Activated CD8-positive, alpha-beta T cell treated with anti-CD3 and anti-CD28 coated beads for 36 hours (primary cell): ENCODE measurements at regions not wholly inside any gene's neighbourhood (a gene's known extent, or its start where the extent isn't known, plus 50 kb on each side); places are given as distances from the start of the nearest gene placed in this dataset.

Experiments used
- ATAC-seq: fragments of 200-7000 bp; cut with Tn5 transposase; one replicate; pipeline ENCODE4 v1.10.0; 2021; ENCODE audit warnings: mild to moderate bottlenecking, moderate library complexity
- CTCF ChIA-PET: fragments of 350-600 bp; sonication (Branson Sonifier 250); formaldehyde crosslinking; loops from one replicate; lab custom pipeline; 2021; ENCODE audit warnings: antibody characterized with exemption; lab: Charles Lee
- POLR2A ChIA-PET: fragments of 350-600 bp; sonication (Branson Sonifier 250); formaldehyde crosslinking; loops from one replicate; lab custom pipeline; 2021; ENCODE audit warnings: antibody characterized with exemption; lab: Charles Lee
- DNase-seq: peaks from one replicate; pipeline ENCODE4 v3.0.0-alpha.2; 2020
- H3K27ac Mint-ChIP-seq: one replicate; pipeline ENCODE4 v1.8.0; 2021; ENCODE audit warnings: mild to moderate bottlenecking, mixed read lengths
- H3K27me3 Mint-ChIP-seq: one replicate; pipeline ENCODE4 v1.8.0; 2021; ENCODE audit warnings: mixed read lengths
- H3K36me3 Mint-ChIP-seq: one replicate; pipeline ENCODE4 v1.8.0; 2021; ENCODE audit warnings: low read depth, mixed read lengths
- H3K4me1 Mint-ChIP-seq: one replicate; pipeline ENCODE4 v1.8.0; 2021; ENCODE audit warnings: low read depth, mixed read lengths
- H3K4me3 Mint-ChIP-seq: one replicate; pipeline ENCODE4 v1.8.0; 2021; ENCODE audit warnings: mild to moderate bottlenecking, moderate library complexity, mixed read lengths
- H3K9me3 Mint-ChIP-seq: one replicate; pipeline ENCODE4 v1.8.0; 2021; ENCODE audit warnings: mixed read lengths
- CTCF ChIP-seq: fragments of 200-600 bp; IDR thresholded peaks from one replicate; pipeline ENCODE4 v1.8.0; 2022; ENCODE audit warnings: antibody characterized with exemption, mild to moderate bottlenecking
- intact Hi-C: fragments of 100-400 bp; cut with micrococcal nuclease; formaldehyde crosslinking; loops from one replicate; pipeline ENCODE4 v1.10.0; 2022

- intact Hi-C loops: no loop called here
- CTCF ChIA-PET: no interaction called here
- no peaks in the 10 kb centered on the region for H3K36me3 Mint-ChIP-seq
- POLR2A ChIA-PET: no interaction called here
- no peak for ATAC-seq
- no peaks in the 10 kb centered on the region for H3K27me3 Mint-ChIP-seq
- no peak overlapping the region for H3K27ac Mint-ChIP-seq
- peaks cover 2% of the 10 kb centered on the region for H3K9me3 Mint-ChIP-seq
- no peaks in the 10 kb centered on the region for H3K4me1 Mint-ChIP-seq
- DNase-seq: no peak
- no peak for TF ChIP-seq CTCF
- no peak overlapping the region for H3K4me3 Mint-ChIP-seq
Measured at GRCh38 chr21:27277110-27277509, 310.2 kb upstream of the ADAMTS5 start.

DNA sequence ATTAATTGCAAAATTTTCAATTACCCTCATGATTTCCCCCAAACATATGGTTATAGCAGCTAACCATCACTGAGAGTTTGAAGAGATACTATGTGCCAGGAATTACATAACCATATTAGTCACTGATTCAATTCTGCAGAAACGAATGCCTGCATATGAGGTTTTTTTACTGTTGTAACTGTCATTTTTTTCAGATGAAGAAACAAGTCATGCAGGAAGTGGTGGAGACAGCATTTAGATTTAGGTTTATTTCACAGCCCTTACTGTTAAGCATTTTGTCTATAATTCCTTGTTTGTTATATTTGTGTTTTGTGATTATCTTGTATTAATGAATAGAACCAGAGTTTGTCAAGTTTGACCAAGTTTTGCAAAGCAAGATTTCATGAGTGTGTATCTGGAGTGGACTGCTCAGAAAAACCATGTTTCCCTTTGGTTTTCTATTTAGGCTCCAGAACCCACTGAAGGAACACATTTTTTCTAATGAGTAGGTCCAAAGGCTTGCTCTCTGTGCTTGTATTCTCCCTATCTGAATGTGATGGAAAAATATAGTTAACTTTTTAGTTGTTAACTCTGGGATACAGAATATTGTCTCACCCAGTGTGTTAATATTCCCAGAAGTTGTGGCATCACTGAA is 308.5 kb upstream of the ADAMTS5 start:
- no peak for ATAC-seq
- intact Hi-C loops: no loop called here
- no peak for DNase-seq
- ChIA-PET POLR2A (no interaction called here), CTCF (no interaction called here)
- no peak overlapping the region for H3K4me3 Mint-ChIP-seq
- no peak overlapping the region for H3K27ac Mint-ChIP-seq
- no peak for TF ChIP-seq CTCF
- H3K9me3 Mint-ChIP-seq: peaks cover 2% of the 10 kb centered on the region
- H3K4me1 Mint-ChIP-seq: no peaks in the 10 kb centered on the region
- no peaks in the 10 kb centered on the region for H3K36me3 Mint-ChIP-seq
- H3K27me3 Mint-ChIP-seq: no peaks in the 10 kb centered on the region

- no peak for TF ChIP-seq CTCF
- H3K9me3 Mint-ChIP-seq: no peaks in the 10 kb centered on the region
- ChIA-PET CTCF (no interaction called here), POLR2A (no interaction called here)
- H3K36me3 Mint-ChIP-seq: no peaks in the 10 kb centered on the region
- intact Hi-C loops: no loop called here
- H3K27ac Mint-ChIP-seq: no peak overlapping the region
- no peaks in the 10 kb centered on the region for H3K4me1 Mint-ChIP-seq
- no peaks in the 10 kb centered on the region for H3K27me3 Mint-ChIP-seq
- H3K4me3 Mint-ChIP-seq: no peak overlapping the region
- DNase-seq: no peak
- no peak for ATAC-seq
Measured at GRCh38 chr21:27269644-27270043, 302.8 kb upstream of the ADAMTS5 start.

- CTCF ChIA-PET: no interaction called here
- intact Hi-C loops: no loop called here
Measured at GRCh38 chr21:27268290-27268689, 301.4 kb upstream of the ADAMTS5 start.

GRCh38 chr21:27265949-27266348 is 299.1 kb upstream of the ADAMTS5 start:
- intact Hi-C loops: no loop called here
- ChIA-PET CTCF (no interaction called here), POLR2A (no interaction called here)
- no peak for ATAC-seq
- Mint-ChIP-seq H3K27me3 (no peaks in the 10 kb centered on the region), H3K36me3 (no peaks in the 10 kb centered on the region), H3K4me1 (no peaks in the 10 kb centered on the region), H3K4me3 (no peak overlapping the region), H3K9me3 (peaks cover 2% of the 10 kb centered on the region), H3K27ac (no peak overlapping the region)
- no peak for TF ChIP-seq CTCF
- no peak for DNase-seq

More at GRCh38 chr21:27268290-27268689, 301.4 kb upstream of the ADAMTS5 start:
- H3K27me3 Mint-ChIP-seq: no peaks in the 10 kb centered on the region
- no peaks in the 10 kb centered on the region for H3K4me1 Mint-ChIP-seq
- POLR2A ChIA-PET: no interaction called here
- ATAC-seq (no peak), DNase-seq (no peak)
- TF ChIP-seq CTCF: no peak
- no peaks in the 10 kb centered on the region for H3K9me3 Mint-ChIP-seq
- no peaks in the 10 kb centered on the region for H3K36me3 Mint-ChIP-seq
- H3K27ac Mint-ChIP-seq: no peak overlapping the region
- H3K4me3 Mint-ChIP-seq: no peak overlapping the region
